ENCODE measurements at regions not wholly inside any gene's neighbourhood (a gene's known extent, or its start where the extent isn't known, plus 50 kb on each side); places are given as distances from the start of the nearest gene placed in this dataset.
"Not testable (repeated sequence)": the region's sequence is repeated elsewhere in the genome, so short reads cannot be mapped to it uniquely, and the experiment has no call there.

DNA sequence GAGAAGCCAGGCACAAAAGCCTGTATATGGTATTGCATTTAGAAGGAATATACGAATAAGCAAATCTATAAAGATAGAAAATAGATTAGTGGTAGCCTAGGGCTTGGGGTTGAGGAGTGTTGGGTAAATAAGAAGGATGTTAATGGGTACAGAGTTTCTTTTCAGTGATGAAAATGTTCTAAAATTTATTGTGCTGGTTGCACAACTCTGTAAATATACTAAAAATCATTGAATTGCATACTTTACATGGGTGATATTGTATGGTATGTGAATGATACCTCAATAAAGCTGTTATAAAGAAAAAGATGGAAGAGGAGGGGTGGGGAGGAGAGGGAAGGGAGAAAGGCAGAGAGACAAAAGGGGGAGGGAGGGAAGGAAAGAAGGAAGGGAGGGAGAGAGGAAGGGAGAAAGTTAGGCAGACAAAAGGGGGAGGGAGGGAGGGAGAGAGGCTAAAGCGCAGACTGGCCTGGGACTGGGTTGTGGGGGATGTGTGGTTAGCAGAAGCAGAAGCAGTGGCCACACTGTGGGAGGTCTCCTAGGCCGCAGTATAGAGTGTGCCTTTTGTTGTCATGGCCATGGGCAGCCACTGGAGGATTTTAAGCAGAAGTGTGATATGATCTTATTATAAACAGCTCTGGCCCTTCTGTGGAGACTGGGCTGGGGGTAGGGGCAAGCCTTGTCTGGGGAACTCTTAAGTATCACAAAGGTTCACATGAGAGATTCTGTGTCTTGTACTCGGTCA, 73.6 kb upstream of the ELK3 start:
- peak; percentile 33 for DNase-seq
- no peaks in the 10 kb centered on the region for H3K36me3 ChIP-seq
- H3K4me1 ChIP-seq: peaks cover 0 to 9% (median 3%) of the 10 kb centered on the region in 4 donors
- in situ Hi-C loops (cut with MboI; ENCODE audit: low pct_ligation_motif_present in 1 of 4, low pct_unique_long_range_greater_than_20kb in 1 of 4, low sequenced_read_pairs in 3 of 4): no loop called here
- WGBS, 2 donors (ENCODE audit: low coverage in 1 of 2): 42% methylated on average over 4 of the region's 4 CpGs
- intact Hi-C loops (cut with DNase I; ENCODE audit: low total_unique reads): no loop called here
- H3K4me3 ChIP-seq: no peak overlapping the region
- no peaks in the 10 kb centered on the region for H3K9me3 ChIP-seq
- TF ChIP-seq POLR2A (IDR thresholded peaks at IDR 0.05) (no peak), POLR2AphosphoS5 (IDR thresholded peaks at IDR 0.05) (no peak), EP300 (IDR thresholded peaks at IDR 0.05; ENCODE audit: low read depth) (no peak)
- TF ChIP-seq, protein P1, sequence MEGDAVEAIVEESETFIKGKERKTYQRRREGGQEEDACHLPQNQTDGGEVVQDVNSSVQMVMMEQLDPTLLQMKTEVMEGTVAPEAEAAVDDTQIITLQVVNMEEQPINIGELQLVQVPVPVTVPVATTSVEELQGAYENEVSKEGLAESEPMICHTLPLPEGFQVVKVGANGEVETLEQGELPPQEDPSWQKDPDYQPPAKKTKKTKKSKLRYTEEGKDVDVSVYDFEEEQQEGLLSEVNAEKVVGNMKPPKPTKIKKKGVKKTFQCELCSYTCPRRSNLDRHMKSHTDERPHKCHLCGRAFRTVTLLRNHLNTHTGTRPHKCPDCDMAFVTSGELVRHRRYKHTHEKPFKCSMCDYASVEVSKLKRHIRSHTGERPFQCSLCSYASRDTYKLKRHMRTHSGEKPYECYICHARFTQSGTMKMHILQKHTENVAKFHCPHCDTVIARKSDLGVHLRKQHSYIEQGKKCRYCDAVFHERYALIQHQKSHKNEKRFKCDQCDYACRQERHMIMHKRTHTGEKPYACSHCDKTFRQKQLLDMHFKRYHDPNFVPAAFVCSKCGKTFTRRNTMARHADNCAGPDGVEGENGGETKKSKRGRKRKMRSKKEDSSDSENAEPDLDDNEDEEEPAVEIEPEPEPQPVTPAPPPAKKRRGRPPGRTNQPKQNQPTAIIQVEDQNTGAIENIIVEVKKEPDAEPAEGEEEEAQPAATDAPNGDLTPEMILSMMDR (IDR thresholded peaks at IDR 0.05): no peak
- H3K27ac ChIP-seq: no peak overlapping the region
- H3K27me3 ChIP-seq: peaks cover 5% of the 10 kb centered on the region

DNA sequence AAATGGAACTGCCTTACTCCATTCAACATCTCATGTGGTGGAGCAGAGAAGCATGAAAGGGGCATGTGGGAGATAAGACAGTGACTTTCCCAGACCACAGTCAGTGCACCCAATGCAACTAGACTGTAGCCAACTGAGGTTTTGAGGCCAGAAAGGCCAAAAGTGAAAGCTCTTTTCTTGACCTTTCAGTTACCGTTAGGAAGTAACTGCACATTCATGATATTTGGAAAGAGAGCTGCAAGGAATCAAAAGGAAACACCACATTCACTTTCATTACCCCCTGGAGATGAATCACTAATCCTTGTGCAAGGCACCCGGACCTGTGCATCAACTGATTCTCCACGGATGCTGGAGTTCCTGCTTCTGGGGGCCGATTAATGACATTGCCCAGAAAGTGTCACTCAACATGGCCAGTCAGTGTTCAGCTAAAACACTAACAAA, 72.9 kb upstream of the ELK3 start:
- intact Hi-C loops (cut with DNase I; ENCODE audit: low total_unique reads) (no loop called here), in situ Hi-C loops (cut with MboI; ENCODE audit: low pct_ligation_motif_present in 1 of 4, low pct_unique_long_range_greater_than_20kb in 1 of 4, low sequenced_read_pairs in 3 of 4) (no loop called here)
- WGBS, 2 donors (ENCODE audit: low coverage in 1 of 2): 45 to 60% methylated on average over 1 to 4 of the region's 4 CpGs
- no peak overlapping the region for H3K4me3 ChIP-seq
- H3K9me3 ChIP-seq: no peaks in the 10 kb centered on the region
- TF ChIP-seq POLR2A (IDR thresholded peaks at IDR 0.05) (no peak), EP300 (IDR thresholded peaks at IDR 0.05; ENCODE audit: low read depth) (no peak), POLR2AphosphoS5 (IDR thresholded peaks at IDR 0.05) (no peak)
- TF ChIP-seq, protein P1 (IDR thresholded peaks at IDR 0.05): no peak
- no peak overlapping the region for H3K27ac ChIP-seq
- peaks cover 5% of the 10 kb centered on the region for H3K27me3 ChIP-seq
- H3K4me1 ChIP-seq: peaks cover 0 to 9% (median 3%) of the 10 kb centered on the region in 4 donors
- no peak for DNase-seq
- no peaks in the 10 kb centered on the region for H3K36me3 ChIP-seq

DNA sequence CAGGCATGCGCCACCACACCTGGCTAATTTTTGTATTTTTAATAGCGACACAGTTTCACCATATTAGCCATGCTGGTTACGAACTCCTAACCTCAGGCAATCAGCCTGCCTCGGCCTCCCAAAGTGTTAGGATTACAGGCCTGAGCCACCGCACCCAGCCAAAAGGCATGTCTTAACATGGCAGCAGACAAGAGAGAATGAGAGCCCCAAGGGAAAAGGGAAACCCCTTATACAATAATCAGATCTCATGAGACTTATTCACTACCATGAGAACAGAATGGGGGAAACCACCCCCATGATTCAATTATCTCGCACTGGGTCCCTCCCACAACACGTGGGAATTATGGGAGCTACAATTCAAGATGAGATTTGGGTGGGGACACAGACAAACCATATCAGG, 65.9 kb upstream of the ELK3 start:
- in situ Hi-C loops (cut with MboI; ENCODE audit: low pct_ligation_motif_present in 1 of 4, low pct_unique_long_range_greater_than_20kb in 1 of 4, low sequenced_read_pairs in 3 of 4); H3K27me3 ChIP-seq; H3K27ac ChIP-seq; H3K4me1 ChIP-seq; DNase-seq; intact Hi-C loops (cut with DNase I; ENCODE audit: low total_unique reads); H3K9me3 ChIP-seq; H3K36me3 ChIP-seq; H3K4me3 ChIP-seq: not testable (repeated sequence)
- WGBS, 2 donors (ENCODE audit: low coverage in 1 of 2): 80 to 93% methylated on average over 2 to 7 of the region's 7 CpGs

DNA sequence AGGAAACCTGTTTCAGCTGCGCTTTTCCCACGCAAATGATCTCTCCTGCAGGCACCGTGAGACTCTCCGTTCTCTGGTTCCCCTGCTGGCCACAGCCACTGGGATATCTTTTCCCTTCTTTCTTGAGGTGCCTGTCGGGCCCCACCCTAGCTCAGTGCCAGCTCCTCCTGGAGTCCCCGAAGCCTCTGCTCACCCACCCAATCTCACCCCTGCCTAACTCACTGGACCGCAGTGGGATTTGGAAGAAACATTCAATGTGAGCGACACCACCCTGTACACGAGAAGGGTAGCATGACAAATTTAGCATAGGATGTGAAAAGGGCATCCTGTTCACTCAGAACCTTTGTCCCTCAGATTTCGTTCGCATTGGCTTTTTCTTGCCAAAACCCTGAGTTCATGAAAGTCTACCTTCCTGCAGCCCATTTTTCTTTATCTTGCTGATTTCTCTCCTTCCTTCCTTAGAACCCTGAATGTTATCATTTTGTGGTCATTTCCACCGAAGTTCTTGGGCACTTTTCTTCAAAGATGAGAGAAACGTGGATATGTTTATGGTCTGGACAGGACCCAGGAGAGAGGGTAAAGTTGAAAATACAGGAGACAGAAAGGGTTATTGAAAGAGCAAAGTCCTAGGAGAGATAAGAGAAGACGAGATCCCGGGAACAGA, 63.6 kb upstream of the ELK3 start:
- H3K4me3 ChIP-seq: no peak overlapping the region
- H3K27ac ChIP-seq: no peak overlapping the region
- in situ Hi-C loops (cut with MboI; ENCODE audit: low pct_ligation_motif_present in 1 of 4, low pct_unique_long_range_greater_than_20kb in 1 of 4, low sequenced_read_pairs in 3 of 4) (no loop called here), intact Hi-C loops (cut with DNase I; ENCODE audit: low total_unique reads) (no loop called here)
- no peaks in the 10 kb centered on the region for H3K4me1 ChIP-seq
- peaks cover 3% of the 10 kb centered on the region for H3K27me3 ChIP-seq
- H3K9me3 ChIP-seq: no peaks in the 10 kb centered on the region
- 61 to 76% methylated on average over 9 to 15 of the region's 15 CpGs for WGBS, 2 donors (ENCODE audit: low coverage in 1 of 2)
- DNase-seq: no peak
- no peaks in the 10 kb centered on the region for H3K36me3 ChIP-seq
- TF ChIP-seq EP300 (IDR thresholded peaks at IDR 0.05; ENCODE audit: low read depth): no peak
- TF ChIP-seq, protein P1 (IDR thresholded peaks at IDR 0.05): no peak
- TF ChIP-seq POLR2AphosphoS5 (IDR thresholded peaks at IDR 0.05): no peak
- no peak for TF ChIP-seq POLR2A (IDR thresholded peaks at IDR 0.05)
